HG03097 (cell line): ENCODE measurements at regions not wholly inside any gene's neighbourhood (a gene's known extent, or its start where the extent isn't known, plus 50 kb on each side); places are given as distances from the start of the nearest gene placed in this dataset.
"Not testable (repeated sequence)": the region's sequence is repeated elsewhere in the genome, so short reads cannot be mapped to it uniquely, and the experiment has no call there.

Source experiments
- ATAC-seq: cut with Tn5 transposase; IDR thresholded peaks from one replicate; pipeline ENCODE4 v1.9.1; 2021; ENCODE audit not compliant: unreplicated experiment, low FRiP score

DNA sequence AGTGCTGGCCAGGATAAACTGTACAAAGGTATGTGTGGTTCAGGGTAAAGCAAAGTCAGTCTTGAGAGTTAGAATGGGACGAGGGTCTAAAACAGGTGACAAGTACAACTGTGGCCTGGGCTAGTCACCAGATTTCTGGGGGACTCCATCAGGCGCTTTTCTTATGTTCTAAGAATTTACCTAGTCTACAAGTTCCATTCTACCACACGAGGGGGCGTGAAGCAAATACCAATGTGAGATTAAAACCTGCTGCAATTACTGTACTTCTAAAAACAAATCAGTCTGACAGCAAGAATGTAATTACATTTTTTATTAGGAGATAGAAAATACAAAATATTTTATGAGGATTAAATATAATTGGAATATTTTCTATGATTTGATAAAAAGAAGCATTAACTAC is 146.5 kb downstream of the ALOX5 start:
- no peak for ATAC-seq

DNA sequence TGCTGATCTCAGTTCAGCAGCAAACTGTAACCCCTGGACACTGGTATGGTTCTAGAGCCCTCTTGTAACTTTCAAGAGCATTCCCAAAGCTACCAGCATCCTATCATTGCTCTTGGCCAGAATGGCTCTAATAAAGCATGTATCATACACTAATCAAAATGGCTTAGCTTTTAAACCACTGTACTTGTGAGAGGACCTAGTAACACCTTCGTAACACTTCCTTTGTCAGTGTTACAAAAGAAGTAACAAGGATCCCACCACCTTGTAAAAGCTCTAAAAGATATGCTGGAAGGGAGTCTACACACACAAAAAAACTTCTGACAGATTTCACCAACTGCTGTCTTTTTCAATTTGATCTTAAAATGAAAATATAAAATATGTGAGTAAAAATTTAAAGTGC is 144.7 kb downstream of the ALOX5 start:
- ATAC-seq: no peak

DNA sequence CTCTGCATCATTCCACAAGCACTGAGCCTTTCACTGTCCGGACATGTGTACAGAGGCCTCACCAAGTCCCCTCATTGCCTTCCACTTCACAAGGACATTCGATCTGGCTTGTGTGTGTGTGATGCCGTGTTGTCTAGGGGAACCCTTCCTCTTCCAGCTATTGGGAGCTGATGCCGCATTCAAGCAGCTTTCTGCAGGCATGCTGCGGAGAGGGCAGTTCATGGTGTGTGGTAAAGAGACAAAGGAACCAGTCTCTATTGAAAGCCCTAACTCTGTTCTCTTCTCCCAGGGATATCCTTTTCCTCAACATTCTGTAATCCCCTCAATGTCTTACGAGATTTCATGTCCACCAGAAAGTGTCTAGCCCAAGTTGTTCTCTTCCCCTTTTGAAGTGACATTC is 141.6 kb downstream of the ALOX5 start:
- no peak for ATAC-seq

DNA sequence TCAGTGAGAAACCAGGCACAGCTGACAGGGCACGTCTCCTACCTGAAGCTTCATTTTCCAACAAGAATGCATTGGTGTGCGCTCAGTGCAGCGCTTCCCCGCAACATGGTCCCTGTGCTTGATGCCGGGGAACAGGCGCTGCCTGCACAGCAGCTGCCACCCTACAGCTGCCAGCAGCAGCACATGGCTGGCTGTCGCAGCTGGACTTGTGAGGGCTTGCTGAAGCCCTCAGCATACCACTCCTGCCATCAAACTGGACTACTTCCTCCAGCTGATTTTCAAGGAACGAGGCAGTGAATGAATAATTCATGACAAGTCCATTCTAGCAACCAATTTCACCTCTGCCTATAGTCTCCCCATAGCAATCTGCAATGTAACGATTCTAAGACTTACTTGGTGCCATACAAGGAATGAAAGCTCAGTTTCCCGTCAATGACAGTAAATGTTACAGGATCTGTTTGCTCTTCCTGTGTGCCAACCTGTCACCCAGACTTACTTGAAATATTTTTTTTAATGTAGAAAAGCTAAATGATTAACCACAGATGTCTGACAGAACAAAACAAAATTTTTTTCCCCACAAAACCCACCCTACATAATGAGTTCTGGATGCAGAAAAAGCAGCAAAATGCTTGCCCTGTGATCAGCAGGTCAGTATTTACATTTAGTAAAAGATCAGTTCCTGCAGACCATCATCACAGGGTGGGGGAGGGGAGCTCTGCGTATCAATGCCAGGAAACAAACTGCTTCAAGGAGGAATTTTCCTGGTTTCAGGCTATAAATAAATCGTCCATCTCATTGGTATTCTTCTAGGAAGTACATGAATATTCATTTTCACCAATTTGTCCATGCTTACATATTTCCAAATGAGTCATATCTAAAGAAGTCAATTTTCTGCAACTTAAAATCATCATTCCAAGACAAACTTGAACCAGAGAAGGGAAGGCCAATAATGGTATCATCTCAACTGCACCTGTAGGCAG is 140.6 kb downstream of the ALOX5 start:
- no peak for ATAC-seq

DNA sequence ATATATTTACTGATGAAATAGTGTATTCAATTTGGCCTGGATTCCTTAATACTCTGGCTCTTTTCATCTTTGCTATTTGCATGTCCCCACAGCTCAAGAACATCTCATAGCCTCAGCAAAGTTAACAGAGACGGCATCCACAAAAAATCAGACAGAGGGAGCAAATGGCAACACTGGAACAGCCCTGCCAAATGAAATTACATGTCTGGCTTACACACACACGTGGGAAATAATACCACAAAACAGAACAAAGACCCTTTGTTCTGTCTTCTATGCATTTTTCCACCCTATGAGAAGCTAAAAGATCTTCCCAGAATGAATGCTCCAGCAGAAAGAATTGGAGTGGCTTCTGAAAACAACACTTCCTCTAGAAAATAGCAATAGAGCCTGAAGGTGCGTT is 139.5 kb downstream of the ALOX5 start:
- no peak for ATAC-seq

DNA sequence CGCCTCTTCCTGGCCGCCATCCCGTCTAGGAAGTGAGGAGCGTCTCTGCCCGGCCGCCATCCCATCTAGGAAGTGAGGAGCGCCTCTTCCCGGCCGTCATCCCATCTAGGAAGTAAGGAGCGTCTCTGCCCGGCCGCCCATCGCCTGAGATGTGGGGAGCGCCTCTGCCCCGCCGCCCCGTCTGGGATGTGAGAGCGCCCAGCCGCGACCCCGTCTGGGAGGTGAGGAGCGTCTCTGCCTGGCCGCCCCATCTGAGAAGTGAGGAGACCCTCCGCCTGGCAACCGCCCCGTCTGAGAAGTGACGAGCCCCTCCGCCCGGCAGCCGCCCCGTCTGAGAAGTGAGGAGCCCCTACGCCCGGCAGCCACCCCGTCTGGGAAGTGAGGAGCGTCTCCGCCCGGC is 137.9 kb downstream of the ALOX5 start:
- ATAC-seq: not testable (repeated sequence)

DNA sequence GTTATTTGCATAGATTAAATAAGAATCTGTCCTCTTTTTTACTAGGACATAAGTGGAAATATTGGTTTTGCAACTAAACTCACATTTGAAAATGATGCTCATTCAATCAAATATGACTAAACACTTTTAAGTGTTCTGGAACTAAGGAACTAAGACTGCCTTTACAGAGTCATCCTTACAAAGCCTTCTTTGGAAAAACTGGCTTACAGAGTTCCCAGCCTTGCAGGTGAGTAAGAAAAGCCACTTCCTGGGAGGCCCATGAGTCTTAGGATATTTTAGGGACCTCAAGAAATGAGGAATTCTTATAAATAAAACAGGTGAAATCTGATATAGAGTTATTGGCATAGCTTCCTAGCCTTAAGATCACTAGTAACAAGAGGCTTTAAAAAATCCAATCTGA is 135.5 kb downstream of the ALOX5 start:
- no peak for ATAC-seq

DNA sequence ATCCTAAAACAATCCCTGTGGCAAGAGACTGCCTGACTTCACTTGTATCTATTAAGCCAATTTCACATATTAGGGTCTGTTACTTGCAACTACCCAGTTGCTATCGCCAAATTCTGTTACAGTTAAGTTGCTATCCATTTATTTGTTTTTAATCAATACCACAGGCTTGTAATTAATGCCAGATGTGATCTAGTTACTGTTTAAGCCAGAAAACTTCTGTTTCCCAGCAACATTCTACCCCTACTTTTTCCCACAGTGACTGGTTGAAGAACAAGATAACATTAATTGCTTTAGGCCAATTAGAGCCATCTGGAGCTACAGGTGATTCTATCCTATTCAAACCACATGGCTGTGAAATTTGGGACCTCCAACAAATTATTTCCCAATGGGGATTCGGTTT is 131.3 kb downstream of the ALOX5 start:
- ATAC-seq: no peak

DNA sequence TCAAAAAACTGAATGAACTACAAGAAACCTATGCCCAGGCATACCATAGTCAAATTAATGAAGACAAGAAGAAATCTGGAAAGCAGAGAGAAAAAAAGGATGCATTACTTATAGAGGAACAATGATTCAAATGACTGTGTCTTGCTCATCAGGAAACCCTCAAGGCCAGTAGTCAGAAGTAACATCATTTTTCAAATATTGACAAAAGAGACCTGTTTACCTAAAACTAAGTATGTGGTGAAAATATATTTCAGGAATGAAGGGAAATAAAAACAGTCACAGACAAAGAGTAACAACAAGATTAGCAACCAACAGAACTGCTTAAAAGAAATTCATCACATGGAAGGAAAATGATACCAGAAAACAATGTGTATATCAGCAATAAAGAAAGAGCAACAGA is 128.4 kb downstream of the ALOX5 start:
- ATAC-seq: no peak

DNA sequence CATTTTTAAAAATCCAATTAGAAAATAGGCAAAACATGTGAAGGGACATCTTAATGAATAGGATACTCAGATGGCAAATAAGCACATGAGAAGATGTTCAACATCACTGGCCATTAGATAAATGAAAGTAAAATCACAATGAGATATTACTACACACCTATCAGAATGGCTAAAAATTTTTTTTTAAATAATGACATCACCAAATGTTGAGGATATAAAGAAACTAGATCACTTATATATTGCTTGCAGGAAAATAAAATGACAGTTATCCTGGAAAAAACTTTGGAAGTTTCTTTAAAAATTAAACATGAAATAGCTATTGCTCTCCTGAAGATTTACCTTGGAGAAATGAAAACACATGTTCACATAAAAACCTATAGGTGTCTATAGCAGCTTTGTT is 127.8 kb downstream of the ALOX5 start:
- no peak for ATAC-seq

DNA sequence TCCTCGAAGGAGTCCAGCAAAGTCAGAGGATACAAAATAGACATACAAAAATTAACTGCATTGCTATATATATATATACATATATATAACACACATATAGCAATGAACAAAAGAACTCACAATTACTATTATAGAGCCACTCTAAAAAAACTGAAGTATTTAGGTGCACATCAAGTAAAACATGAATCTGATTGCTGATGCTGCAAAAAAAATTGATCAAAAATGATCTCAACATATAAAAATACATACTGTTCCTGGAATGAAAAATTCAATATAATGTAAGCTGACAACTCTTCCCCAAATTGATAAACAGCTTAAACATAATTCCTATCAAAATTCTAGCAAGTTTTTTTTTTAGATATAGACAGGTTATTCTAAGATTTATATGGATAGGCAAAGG is 126.8 kb downstream of the ALOX5 start:
- no peak for ATAC-seq

DNA sequence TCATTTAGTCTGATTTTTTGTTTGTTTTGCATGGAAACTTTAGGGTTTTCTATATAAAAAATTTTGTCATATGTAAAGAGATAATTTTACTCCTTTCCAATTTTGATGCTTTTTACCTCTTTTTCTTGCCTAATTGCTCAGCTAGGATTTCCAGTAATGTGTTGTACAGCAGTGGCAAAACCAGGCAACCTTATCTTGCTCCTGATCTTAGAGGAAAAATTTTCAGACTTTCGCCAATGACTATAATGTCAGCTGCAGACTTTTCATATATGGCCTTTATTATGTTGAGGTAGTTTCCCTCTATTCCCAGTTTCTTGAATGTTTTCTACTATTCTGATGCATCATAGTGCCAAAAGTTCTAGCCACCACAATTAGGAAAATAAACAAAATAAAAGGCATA is 126.3 kb downstream of the ALOX5 start:
- ATAC-seq: no peak

DNA sequence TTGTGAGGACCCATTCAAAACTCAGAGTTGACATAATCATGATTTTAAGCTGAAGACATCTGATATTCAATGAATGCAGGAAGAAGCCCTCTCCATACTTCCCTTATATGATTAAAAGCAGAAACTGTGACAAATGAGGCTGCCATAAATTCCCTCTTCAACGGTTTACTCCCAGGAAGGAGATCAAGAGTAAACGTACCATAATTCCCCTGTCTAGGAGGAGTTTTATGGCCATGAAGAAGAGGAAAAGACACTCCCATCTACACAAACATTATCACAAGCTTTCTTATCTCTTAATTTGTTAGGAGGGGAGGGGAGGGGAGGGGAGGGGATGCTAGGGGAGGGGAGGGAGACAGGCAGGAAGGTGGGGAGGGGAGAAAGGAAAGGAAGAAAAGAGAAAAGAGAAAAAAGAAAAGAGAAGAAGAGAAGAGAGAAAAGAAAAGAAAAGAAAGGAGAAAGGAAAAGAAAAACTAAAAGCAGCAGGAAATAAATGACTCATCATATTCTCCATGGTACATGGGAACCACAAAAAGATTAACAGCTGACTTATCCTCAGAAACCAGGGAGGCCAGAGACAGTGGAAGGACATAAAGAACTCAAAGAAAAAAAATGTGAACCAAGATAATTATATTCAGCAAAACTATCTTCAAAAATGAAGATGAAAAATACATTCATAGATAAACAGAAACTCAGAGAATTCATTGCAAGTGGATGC is 121.6 kb downstream of the ALOX5 start:
- ATAC-seq: no peak
